ENCODE measurements at regions not wholly inside any gene's neighbourhood (a gene's known extent, or its start where the extent isn't known, plus 50 kb on each side); places are given as distances from the start of the nearest gene placed in this dataset.

DNA sequence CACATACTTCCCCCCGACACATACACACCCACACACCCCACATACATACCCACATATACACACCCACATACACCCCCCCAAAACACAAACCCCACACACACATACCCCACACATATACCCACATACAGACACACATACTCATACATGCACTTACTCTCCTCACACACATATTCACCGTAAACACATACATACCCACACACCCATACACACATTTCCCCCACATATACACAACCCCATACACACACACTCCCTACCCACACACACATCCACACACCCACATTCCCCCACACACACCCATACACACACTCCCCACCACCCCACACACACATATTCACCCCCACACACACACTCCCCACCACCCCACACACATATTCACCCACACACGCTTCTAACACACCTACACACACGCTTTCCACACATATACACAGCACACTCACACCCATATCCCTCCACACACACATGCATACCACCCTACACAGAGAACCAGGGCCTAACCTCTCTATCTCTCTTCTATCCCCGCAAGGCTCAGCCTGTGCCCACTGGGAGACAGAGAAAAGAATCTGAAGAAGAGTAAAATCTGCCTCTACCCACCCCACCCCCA is 182.4 kb upstream of the ETAA1 start:
- no peak overlapping the region for H3K27ac ChIP-seq

DNA sequence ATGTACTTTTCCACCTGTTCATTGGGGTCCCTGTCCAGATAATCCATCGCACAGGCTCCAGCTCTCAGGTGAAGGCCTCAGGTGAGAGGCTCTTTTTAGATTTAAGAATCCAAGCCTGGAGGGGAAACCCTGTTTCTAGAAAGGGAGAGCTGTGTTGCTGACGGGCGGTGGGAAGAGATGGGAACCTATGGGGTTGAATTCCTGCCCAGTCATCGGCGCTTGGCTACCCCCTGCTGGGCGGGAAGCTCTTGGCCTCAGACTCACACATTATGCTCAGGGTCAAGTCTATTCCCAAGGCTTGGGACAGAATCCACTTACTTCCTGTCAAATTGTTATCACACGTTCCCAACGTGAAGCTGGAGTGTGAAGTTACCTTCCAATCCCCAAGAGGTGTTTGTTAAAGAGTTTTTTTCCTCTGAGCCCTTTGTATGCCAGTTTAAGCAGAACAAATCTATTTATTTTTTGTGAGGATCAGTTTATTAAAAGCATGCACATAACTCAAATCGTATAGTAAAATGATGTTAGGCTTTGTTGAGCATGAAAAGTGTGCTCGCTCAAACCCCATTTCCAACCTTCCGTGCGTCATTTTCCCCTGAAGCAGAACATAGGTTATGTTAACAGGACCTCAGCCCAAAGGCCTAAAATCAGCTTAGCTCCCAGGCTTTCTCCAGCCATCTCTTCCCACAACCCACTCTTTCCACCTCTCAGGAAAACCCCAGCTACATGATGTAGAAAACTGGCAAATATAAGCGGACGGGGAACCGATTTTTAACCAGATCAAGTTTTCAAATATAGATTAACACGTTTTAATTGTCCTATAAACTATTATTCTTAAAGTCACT is 181.7 kb upstream of the ETAA1 start:
- no peaks in the 10 kb centered on the region for H3K9me3 ChIP-seq
- WGBS, result 66% methylated on average over 16 of the region's 16 CpGs
- peaks cover 4% of the 10 kb centered on the region for H3K27me3 ChIP-seq
- no peak overlapping the region for H3K27ac ChIP-seq
- DNase-seq (ENCODE audit: low spot score in 2 of 2), result no peak
- no peak overlapping the region for H3K4me3 ChIP-seq
- H3K4me1 ChIP-seq, result no peaks in the 10 kb centered on the region
- no peak for TF ChIP-seq POLR2AphosphoS5 (IDR thresholded peaks at IDR 0.05)
- TF ChIP-seq EP300 (IDR thresholded peaks at IDR 0.05), result no peak
- TF ChIP-seq POLR2A (IDR thresholded peaks at IDR 0.05), result no peak
- TF ChIP-seq, protein P1, sequence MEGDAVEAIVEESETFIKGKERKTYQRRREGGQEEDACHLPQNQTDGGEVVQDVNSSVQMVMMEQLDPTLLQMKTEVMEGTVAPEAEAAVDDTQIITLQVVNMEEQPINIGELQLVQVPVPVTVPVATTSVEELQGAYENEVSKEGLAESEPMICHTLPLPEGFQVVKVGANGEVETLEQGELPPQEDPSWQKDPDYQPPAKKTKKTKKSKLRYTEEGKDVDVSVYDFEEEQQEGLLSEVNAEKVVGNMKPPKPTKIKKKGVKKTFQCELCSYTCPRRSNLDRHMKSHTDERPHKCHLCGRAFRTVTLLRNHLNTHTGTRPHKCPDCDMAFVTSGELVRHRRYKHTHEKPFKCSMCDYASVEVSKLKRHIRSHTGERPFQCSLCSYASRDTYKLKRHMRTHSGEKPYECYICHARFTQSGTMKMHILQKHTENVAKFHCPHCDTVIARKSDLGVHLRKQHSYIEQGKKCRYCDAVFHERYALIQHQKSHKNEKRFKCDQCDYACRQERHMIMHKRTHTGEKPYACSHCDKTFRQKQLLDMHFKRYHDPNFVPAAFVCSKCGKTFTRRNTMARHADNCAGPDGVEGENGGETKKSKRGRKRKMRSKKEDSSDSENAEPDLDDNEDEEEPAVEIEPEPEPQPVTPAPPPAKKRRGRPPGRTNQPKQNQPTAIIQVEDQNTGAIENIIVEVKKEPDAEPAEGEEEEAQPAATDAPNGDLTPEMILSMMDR (IDR thresholded peaks at IDR 0.05), result no peak
- H3K36me3 ChIP-seq, result no peaks in the 10 kb centered on the region

More for the DNA sequence above, 182.4 kb upstream of the ETAA1 start:
- H3K4me3 ChIP-seq, result no peak overlapping the region
- no peak for DNase-seq (ENCODE audit: low spot score in 2 of 2)
- TF ChIP-seq EP300 (IDR thresholded peaks at IDR 0.05) (no peak), POLR2AphosphoS5 (IDR thresholded peaks at IDR 0.05) (no peak), POLR2A (IDR thresholded peaks at IDR 0.05) (no peak)
- TF ChIP-seq, protein P1 (IDR thresholded peaks at IDR 0.05), result no peak
- WGBS, result 93% methylated on average over 5 of the region's 5 CpGs
- H3K9me3 ChIP-seq, result no peaks in the 10 kb centered on the region
- no peaks in the 10 kb centered on the region for H3K36me3 ChIP-seq
- H3K4me1 ChIP-seq, result no peaks in the 10 kb centered on the region
- peaks cover 4% of the 10 kb centered on the region for H3K27me3 ChIP-seq

DNA sequence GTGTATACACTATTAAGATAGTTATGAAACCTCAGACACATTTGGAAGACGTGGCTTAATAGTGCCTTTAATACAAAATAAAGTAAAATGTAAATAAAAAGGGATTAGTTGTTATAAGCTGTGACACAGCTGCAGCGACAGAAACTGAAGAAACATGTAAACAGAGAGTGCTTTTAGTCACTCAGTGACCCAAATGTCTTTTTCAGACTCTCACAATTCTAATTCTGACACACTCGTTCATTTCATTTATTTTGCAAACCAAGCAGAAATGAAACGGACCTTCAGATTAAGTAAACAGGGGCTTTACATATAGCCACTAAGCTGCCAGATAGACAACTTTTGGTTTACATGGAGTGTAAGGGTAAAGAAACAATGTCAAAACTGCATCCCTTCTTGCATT is 181.0 kb upstream of the ETAA1 start:
- H3K27ac ChIP-seq, result no peak overlapping the region
- H3K27me3 ChIP-seq, result peaks cover 4% of the 10 kb centered on the region
- H3K4me3 ChIP-seq, result no peak overlapping the region
- TF ChIP-seq POLR2AphosphoS5 (IDR thresholded peaks at IDR 0.05), result no peak
- TF ChIP-seq, protein P1 (IDR thresholded peaks at IDR 0.05), result no peak
- no peak for TF ChIP-seq POLR2A (IDR thresholded peaks at IDR 0.05)
- no peak for TF ChIP-seq EP300 (IDR thresholded peaks at IDR 0.05)
- 80% methylated on average over 4 of the region's 4 CpGs for WGBS
- DNase-seq (ENCODE audit: low spot score in 2 of 2), result no peak
- H3K36me3 ChIP-seq, result no peaks in the 10 kb centered on the region
- no peaks in the 10 kb centered on the region for H3K9me3 ChIP-seq
- H3K4me1 ChIP-seq, result no peaks in the 10 kb centered on the region

DNA sequence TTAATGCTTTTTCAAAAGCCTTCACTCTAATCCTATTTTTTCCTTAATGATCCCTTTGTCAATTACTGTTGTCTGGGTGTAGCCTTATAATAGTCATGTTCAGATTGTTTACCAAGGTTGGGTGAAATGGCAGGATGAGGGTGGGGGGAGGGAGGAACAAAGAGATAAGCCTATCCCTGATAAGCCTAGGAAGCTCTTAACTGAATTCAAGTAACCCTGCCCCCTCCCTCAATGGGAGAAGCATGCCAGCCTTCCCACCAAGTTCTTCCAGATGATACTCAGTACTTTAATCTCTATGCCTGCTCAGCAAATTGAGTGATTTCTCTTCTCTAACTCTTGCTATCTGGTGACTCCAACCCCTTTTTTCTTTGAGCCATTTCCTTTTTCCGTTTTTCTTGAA is 180.3 kb upstream of the ETAA1 start:
- 76% methylated on average over 1 of the region's 1 CpG for WGBS
- Histone ChIP-seq H3K27ac (no peak overlapping the region), H3K27me3 (peaks cover 4% of the 10 kb centered on the region), H3K4me1 (no peaks in the 10 kb centered on the region), H3K9me3 (no peaks in the 10 kb centered on the region), H3K36me3 (no peaks in the 10 kb centered on the region), H3K4me3 (no peak overlapping the region)
- TF ChIP-seq POLR2AphosphoS5 (IDR thresholded peaks at IDR 0.05) (no peak), POLR2A (IDR thresholded peaks at IDR 0.05) (no peak), EP300 (IDR thresholded peaks at IDR 0.05) (no peak)
- TF ChIP-seq, protein P1 (IDR thresholded peaks at IDR 0.05), result no peak
- DNase-seq (ENCODE audit: low spot score in 2 of 2), result no peak

DNA sequence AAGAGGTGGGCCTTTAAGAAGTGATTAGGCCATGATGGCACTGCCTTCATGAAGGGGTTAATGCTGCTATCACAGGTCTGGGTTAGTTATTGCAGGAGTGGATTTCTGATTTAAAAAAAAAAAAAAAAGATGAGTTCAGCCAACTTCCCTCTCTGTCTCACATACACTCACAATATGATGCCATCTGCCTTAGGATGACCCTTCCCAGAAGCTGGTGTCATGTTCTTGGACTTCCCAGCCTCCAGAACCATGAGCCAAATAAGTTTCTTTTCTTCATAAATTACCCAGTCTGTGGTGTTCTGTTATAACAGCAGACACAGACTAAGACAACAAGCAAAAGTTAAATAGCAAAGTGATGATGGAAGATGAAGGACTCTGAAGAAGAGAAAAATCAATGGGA is 179.7 kb upstream of the ETAA1 start:
- no peak for DNase-seq (ENCODE audit: low spot score in 2 of 2)
- no peak overlapping the region for H3K27ac ChIP-seq
- no peaks in the 10 kb centered on the region for H3K9me3 ChIP-seq
- H3K4me3 ChIP-seq, result no peak overlapping the region
- H3K36me3 ChIP-seq, result no peaks in the 10 kb centered on the region
- H3K27me3 ChIP-seq, result peaks cover 4% of the 10 kb centered on the region
- TF ChIP-seq POLR2A (IDR thresholded peaks at IDR 0.05) (no peak), POLR2AphosphoS5 (IDR thresholded peaks at IDR 0.05) (no peak), EP300 (IDR thresholded peaks at IDR 0.05) (no peak)
- TF ChIP-seq, protein P1 (IDR thresholded peaks at IDR 0.05), result no peak
- no peaks in the 10 kb centered on the region for H3K4me1 ChIP-seq
